Tongue (tissue), 1 donor: ENCODE measurements at regions not wholly inside any gene's neighbourhood (a gene's known extent, or its start where the extent isn't known, plus 50 kb on each side); places are given as distances from the start of the nearest gene placed in this dataset.
"Not testable (repeated sequence)": the region's sequence is repeated elsewhere in the genome, so short reads cannot be mapped to it uniquely, and the experiment has no call there.

ENCODE experiments used
- DNase-seq: peaks from one replicate; pipeline ENCODE4 v3.0.0-alpha.2; 2015

- peak; percentile 19 for DNase-seq
Observed at GRCh38 chr6:98039904-98040607, 757.0 kb upstream of the MMS22L start.

DNA sequence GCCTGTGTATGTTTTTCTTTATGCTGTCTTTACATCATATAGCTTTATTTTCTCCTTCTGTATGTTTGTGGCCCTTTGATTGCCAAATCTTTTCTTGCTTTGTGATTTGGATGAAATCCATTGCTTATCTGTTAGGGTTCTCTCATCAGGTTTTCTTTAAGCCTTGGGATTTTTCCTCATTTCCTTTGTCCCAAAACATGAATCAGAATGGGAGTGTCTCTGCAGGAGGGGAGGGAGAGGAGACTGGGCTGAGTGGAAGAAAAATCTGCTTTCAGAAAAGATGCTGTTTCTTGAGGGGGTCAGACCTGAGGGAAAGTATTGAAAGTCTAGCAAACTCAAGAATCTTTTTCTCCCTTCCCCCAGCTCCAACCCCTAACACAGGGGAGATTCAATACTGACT is 758.0 kb upstream of the MMS22L start:
- DNase-seq: no peak

- no peak for DNase-seq
Observed at GRCh38 chr6:98041921-98042320, 758.9 kb upstream of the MMS22L start.

- DNase-seq: peak; percentile 65
Observed at GRCh38 chr6:98044151-98044561, 761.1 kb upstream of the MMS22L start.

- DNase-seq: no peak
Observed at GRCh38 chr6:98044791-98045470, 761.9 kb upstream of the MMS22L start.

GRCh38 chr6:98047164-98047563 is 764.1 kb upstream of the MMS22L start:
- no peak for DNase-seq

GRCh38 chr6:98047871-98048270 is 764.9 kb upstream of the MMS22L start:
- DNase-seq: no peak

- DNase-seq: peak; percentile 18
Observed at GRCh38 chr6:98054453-98054852, 771.4 kb upstream of the MMS22L start.

GRCh38 chr6:98056955-98057354 is 773.9 kb upstream of the MMS22L start:
- peak; percentile 55 for DNase-seq

GRCh38 chr6:98067375-98067774 is 767.0 kb upstream of the POU3F2 start:
- no peak for DNase-seq

- not testable (repeated sequence) for DNase-seq
Observed at GRCh38 chr6:98088537-98088936, 745.8 kb upstream of the POU3F2 start.

- peak; percentile 95 for DNase-seq
Observed at GRCh38 chr6:98092331-98092730, 742.0 kb upstream of the POU3F2 start.

DNA sequence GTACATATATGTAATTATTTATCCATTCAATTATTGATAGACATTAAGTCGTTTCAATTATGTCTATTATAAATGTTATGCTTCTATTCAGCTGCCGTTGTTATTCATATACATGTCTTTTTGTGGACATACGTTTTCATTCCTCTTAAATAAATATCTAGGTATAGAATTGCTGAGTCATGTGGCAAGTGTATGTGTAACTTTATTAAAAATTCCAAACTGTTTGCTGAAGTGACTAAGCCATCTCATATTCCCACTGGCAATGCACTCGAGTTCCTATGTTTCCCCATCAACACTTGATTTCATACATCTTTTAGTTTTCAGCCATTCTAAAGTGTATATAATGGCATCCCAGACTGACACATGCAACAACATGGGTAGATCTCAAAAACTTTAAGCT is 739.7 kb upstream of the POU3F2 start:
- DNase-seq: no peak

GRCh38 chr6:98107801-98108200 is 726.6 kb upstream of the POU3F2 start:
- DNase-seq: no peak

DNA sequence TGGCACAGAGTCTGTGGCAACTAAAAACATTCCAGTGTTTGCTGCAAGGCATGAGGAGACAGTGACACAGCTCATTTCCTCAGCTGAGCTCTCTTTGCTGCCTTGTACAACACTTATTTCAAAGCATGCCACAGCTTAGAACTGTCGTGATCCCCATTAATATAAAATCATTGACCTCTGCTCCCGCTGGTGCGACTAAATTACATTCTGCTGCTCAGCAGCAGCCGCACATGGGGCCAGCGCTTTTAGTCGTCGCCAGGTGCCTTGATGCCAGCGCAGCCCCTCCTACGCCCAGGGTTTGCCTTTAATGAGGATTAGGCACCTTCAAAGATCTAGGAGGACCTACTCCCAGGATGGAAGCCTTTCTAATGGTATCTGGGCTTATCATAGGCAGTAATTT is 717.9 kb upstream of the POU3F2 start:
- DNase-seq: no peak

DNA sequence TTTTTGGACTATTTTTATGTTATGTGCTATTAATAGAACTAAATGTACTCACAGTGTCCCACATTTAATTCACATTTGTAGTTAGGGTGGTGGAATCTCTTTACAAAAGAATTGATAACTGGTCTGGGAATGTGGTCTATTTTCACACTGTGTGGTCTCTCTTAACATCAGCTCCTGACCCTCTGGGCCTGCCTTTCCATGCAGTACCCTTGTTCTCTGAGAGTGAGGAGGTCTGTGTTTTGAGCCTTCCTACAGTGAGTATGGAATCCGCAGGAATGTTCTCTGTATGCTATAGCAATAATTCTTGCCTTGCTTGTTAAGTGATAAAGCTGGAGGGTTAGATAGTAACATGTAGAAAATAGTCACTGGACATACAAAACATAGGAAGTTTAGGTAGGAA is 717.3 kb upstream of the POU3F2 start:
- DNase-seq: no peak

- no peak for DNase-seq
Observed at GRCh38 chr6:98118397-98119045, 715.9 kb upstream of the POU3F2 start.

DNA sequence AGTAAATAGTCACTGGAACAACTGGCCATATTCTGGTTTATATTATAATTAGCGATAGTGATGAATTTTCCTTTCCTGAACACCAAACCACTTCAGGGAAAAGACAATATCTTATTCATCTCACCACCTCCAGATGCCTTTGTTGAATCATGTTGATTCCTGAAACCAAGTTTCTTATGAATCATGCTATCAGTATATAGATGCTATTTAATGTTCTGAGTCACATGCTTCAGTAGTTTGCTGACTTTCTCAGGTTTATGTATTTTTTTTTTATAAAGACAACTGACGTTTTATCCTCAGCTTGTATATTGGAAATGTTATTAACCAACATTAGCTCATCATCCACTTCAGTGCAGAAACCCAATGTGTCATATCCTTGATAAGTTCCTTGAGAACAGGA is 710.2 kb upstream of the POU3F2 start:
- no peak for DNase-seq

DNA sequence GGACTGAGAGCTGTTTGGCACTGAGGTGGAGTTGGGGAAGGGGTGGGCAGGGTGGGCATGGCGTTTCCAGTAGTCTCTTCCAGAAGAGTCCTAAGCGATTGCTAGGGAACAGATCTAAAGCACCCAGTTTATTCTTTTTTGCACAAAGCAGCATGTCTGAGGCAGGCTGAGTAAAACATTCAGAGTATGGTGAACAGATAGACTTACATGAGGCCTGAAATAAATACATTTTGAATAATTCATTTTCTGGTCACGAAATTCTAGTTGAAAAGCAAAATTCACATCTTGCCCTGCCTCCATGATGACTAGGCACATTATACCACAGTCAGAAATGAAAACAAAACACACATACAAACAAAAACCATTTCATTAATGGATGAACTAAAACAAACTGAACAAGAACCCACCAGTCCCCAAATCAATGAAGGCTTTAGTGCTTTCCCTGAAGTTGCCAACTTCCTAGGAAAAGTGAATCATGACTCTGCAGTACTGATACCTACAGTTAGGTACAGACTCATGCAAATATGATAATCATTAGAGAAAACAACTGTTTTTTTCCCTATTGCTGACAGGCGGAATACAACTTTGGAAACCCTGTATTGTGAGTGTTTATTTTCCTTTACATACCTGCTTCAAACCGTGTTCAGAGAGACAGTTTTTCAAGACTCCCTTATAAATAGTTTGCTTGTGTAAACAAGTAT is 702.9 kb upstream of the POU3F2 start:
- DNase-seq: no peak

DNA sequence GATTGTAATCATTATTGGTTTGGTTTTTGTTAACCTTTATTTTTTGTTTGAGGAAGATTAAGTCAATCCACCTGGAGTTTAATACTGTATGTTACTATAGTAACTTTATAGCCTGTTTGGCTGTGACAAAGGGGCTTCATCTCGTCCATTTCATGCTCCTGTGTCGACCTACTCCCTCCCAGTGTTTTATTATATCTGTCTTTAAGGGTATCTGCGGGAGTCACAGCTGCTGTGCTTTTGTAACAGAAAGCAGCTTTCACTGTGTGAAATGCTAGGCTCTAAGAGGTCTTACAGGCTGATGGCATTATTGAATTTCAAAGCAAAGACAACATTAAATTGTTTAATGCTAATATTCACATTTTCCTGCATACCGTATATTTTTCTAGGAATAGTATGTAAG is 698.0 kb upstream of the POU3F2 start:
- DNase-seq: peak; percentile 17

DNA sequence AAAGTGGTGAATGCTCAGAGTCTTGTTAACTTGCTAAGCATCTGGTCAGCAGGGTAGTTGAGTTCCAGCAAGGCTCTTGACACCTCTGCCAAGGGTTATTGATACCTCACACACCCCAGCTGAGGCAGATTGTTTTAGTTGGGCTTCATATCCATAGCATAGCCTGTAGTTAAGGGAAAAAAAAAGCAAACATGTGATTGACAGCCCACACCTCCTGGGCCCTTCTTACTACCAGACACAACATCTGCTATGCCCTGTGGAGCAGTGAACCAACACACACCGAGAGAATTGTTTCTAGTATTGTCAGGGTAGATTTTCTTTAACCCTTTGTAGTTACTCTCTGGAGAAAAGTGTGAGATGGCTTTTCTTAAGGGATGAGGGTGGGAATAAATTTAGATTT is 697.0 kb upstream of the POU3F2 start:
- peak; percentile 9 for DNase-seq

GRCh38 chr6:98142839-98143238 is 691.5 kb upstream of the POU3F2 start:
- no peak for DNase-seq

GRCh38 chr6:98146656-98147055 is 687.7 kb upstream of the POU3F2 start:
- DNase-seq: no peak
